ENCODE measurements at regions not wholly inside any gene's neighbourhood (a gene's known extent, or its start where the extent isn't known, plus 50 kb on each side); places are given as distances from the start of the nearest gene placed in this dataset.

DNA sequence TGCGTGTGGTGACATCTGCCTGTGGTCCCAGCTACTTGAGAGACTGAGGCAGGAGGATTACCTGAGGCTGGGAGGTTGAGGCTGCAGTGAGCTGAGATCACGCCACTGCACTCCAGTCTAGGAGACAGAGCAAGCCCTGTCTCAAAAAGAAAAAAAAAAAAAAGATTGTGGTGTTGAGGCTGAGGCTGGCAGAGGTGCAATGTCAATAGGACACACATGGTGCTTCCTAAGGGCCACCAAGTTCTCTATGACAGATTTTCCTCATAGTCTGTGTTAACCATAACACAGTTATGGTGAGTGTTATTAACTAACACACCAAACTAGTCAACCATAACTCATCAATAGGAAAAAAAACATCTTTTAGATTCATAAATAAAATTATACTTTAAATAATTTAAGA, 494.4 kb downstream of the TMX3 start:
- H3K4me3 ChIP-seq (ENCODE audit: low read length in 3 of 3) = no peak overlapping the region
- H3K9me3 ChIP-seq (ENCODE audit: control insufficient read depth in 2 of 3, insufficient read depth in 1 of 3, low read length in 3 of 3) = no peaks in the 10 kb centered on the region
- H3K36me3 ChIP-seq (ENCODE audit: control insufficient read depth in 2 of 3, insufficient read depth in 3 of 3, low read length in 3 of 3) = no peaks in the 10 kb centered on the region
- no peak for FAIRE-seq
- H3K27me3 ChIP-seq (ENCODE audit: control insufficient read depth, insufficient read depth, low read length) = no peaks in the 10 kb centered on the region
- H3K4me1 ChIP-seq (ENCODE audit: control insufficient read depth in 2 of 3, insufficient read depth in 2 of 3, low read depth in 1 of 3, low read length in 3 of 3) = no peaks in the 10 kb centered on the region
- H3K27ac ChIP-seq (ENCODE audit: low read depth in 2 of 2, low read length in 2 of 2) = no peak overlapping the region
- no peak for DNase-seq
- TF ChIP-seq, protein P1, sequence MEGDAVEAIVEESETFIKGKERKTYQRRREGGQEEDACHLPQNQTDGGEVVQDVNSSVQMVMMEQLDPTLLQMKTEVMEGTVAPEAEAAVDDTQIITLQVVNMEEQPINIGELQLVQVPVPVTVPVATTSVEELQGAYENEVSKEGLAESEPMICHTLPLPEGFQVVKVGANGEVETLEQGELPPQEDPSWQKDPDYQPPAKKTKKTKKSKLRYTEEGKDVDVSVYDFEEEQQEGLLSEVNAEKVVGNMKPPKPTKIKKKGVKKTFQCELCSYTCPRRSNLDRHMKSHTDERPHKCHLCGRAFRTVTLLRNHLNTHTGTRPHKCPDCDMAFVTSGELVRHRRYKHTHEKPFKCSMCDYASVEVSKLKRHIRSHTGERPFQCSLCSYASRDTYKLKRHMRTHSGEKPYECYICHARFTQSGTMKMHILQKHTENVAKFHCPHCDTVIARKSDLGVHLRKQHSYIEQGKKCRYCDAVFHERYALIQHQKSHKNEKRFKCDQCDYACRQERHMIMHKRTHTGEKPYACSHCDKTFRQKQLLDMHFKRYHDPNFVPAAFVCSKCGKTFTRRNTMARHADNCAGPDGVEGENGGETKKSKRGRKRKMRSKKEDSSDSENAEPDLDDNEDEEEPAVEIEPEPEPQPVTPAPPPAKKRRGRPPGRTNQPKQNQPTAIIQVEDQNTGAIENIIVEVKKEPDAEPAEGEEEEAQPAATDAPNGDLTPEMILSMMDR (IDR thresholded peaks at IDR 0.05; ENCODE audit: borderline replicate concordance, extremely low read depth, insufficient read depth) = no peak
- H3K9ac ChIP-seq (ENCODE audit: low read length in 3 of 3) = no peak overlapping the region
- intact Hi-C loops (cut with DNase I) = no loop called here

DNA sequence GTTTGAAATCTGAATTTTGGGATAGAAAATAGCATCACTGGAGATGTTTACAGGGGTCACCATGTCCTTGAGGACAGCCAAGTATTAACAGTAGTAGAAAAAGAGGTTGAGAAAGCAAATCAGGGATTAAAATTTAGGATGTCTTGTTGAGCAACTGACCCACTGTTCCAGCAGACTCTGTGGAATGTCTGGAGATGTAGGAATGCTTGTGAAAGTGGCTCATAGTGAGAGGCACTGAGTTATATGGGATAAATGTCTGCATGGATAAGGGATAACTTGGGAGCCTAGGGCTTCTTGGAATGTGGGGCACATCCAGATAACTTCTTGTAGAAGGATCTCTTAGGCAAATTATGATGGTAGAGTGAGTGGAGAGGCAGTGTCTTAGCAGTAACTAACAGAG, 495.0 kb downstream of the TMX3 start:
- no peak overlapping the region for H3K9ac ChIP-seq (ENCODE audit: low read length in 3 of 3)
- no peak overlapping the region for H3K4me3 ChIP-seq (ENCODE audit: low read length in 3 of 3)
- no peak overlapping the region for H3K27ac ChIP-seq (ENCODE audit: low read depth in 2 of 2, low read length in 2 of 2)
- no peak for FAIRE-seq
- TF ChIP-seq, protein P1 (IDR thresholded peaks at IDR 0.05; ENCODE audit: borderline replicate concordance, extremely low read depth, insufficient read depth) = no peak
- no peaks in the 10 kb centered on the region for H3K36me3 ChIP-seq (ENCODE audit: control insufficient read depth in 2 of 3, insufficient read depth in 3 of 3, low read length in 3 of 3)
- DNase-seq = no peak
- H3K27me3 ChIP-seq (ENCODE audit: control insufficient read depth, insufficient read depth, low read length) = no peaks in the 10 kb centered on the region
- intact Hi-C loops (cut with DNase I) = no loop called here
- H3K4me1 ChIP-seq (ENCODE audit: control insufficient read depth in 2 of 3, insufficient read depth in 2 of 3, low read depth in 1 of 3, low read length in 3 of 3) = no peaks in the 10 kb centered on the region
- no peaks in the 10 kb centered on the region for H3K9me3 ChIP-seq (ENCODE audit: control insufficient read depth in 2 of 3, insufficient read depth in 1 of 3, low read length in 3 of 3)

DNA sequence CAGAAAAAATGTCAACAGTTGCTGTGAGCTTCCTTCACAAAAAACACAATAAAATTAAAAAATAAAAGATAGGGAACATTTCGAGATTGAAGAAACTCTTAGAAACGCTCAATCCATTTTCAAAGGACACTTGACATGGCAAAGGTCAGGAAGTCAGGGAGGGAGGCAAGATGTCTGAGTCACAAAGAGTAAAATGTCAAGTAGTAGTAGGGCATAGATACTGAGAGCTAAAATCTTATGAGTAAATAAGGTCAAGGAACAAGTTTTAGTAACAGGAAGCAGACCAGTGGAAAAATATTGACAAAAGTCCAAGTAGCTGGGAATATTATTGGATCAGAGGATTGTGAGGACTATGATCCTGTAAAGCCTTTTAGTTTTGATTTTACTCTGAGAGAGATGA, 495.6 kb downstream of the TMX3 start:
- intact Hi-C loops (cut with DNase I) = no loop called here
- Histone ChIP-seq H3K9me3 (ENCODE audit: control insufficient read depth in 2 of 3, insufficient read depth in 1 of 3, low read length in 3 of 3) (no peaks in the 10 kb centered on the region), H3K27ac (ENCODE audit: low read depth in 2 of 2, low read length in 2 of 2) (no peak overlapping the region), H3K4me3 (ENCODE audit: low read length in 3 of 3) (no peak overlapping the region), H3K9ac (ENCODE audit: low read length in 3 of 3) (no peak overlapping the region), H3K4me1 (ENCODE audit: control insufficient read depth in 2 of 3, insufficient read depth in 2 of 3, low read depth in 1 of 3, low read length in 3 of 3) (no peaks in the 10 kb centered on the region), H3K27me3 (ENCODE audit: control insufficient read depth, insufficient read depth, low read length) (no peaks in the 10 kb centered on the region), H3K36me3 (ENCODE audit: control insufficient read depth in 2 of 3, insufficient read depth in 3 of 3, low read length in 3 of 3) (no peaks in the 10 kb centered on the region)
- FAIRE-seq (no peak), DNase-seq (no peak)
- TF ChIP-seq, protein P1 (IDR thresholded peaks at IDR 0.05; ENCODE audit: borderline replicate concordance, extremely low read depth, insufficient read depth) = no peak

DNA sequence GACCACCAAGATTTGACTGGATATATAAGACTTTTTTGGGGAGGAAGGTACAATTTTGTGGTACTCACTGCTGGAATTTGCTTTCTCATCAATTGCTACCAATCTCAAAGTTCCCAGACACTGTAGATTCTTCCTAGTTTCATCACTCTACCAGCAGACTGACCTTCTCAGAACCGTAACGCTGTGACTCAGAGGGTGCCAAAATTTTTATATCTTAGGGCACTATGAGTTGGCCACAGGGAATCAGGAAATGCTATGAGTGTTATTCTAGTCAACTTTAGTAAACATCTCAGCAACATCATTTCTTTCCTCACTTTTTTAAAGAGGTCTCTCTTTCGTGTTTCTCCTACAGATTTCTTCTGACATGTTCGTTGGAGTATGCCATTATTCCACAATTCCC, 499.0 kb downstream of the TMX3 start:
- H3K27me3 ChIP-seq (ENCODE audit: control insufficient read depth, insufficient read depth, low read length) = no peaks in the 10 kb centered on the region
- FAIRE-seq = no peak

More for the DNA sequence above, 499.0 kb downstream of the TMX3 start:
- no peak overlapping the region for H3K27ac ChIP-seq (ENCODE audit: low read depth in 2 of 2, low read length in 2 of 2)
- no peaks in the 10 kb centered on the region for H3K36me3 ChIP-seq (ENCODE audit: control insufficient read depth in 2 of 3, insufficient read depth in 3 of 3, low read length in 3 of 3)
- no peaks in the 10 kb centered on the region for H3K9me3 ChIP-seq (ENCODE audit: control insufficient read depth in 2 of 3, insufficient read depth in 1 of 3, low read length in 3 of 3)
- DNase-seq = no peak
- H3K4me1 ChIP-seq (ENCODE audit: control insufficient read depth in 2 of 3, insufficient read depth in 2 of 3, low read depth in 1 of 3, low read length in 3 of 3) = no peaks in the 10 kb centered on the region
- no peak overlapping the region for H3K4me3 ChIP-seq (ENCODE audit: low read length in 3 of 3)
- TF ChIP-seq, protein P1 (IDR thresholded peaks at IDR 0.05; ENCODE audit: borderline replicate concordance, extremely low read depth, insufficient read depth) = no peak
- no peak overlapping the region for H3K9ac ChIP-seq (ENCODE audit: low read length in 3 of 3)
- intact Hi-C loops (cut with DNase I) = no loop called here
